PFSK-1 (cell line): ENCODE measurements at regions not wholly inside any gene's neighbourhood (a gene's known extent, or its start where the extent isn't known, plus 50 kb on each side); places are given as distances from the start of the nearest gene placed in this dataset.

Experiments
- FOXP2 ChIP-seq: optimal IDR thresholded peaks from 2 replicates; pipeline ENCODE3; 2011; ENCODE audit warnings: borderline replicate concordance, control low read depth, inconsistent platforms; ENCODE audit not compliant: insufficient read depth; ENCODE audit errors: extremely low read length, extremely low read depth
- POLR2AphosphoS5 ChIP-seq: IDR thresholded peaks from 2 replicates; pipeline ENCODE4 v1.6.1; 2012; ENCODE audit warnings: low read depth, mild to moderate bottlenecking, control low read depth, low read length, moderate library complexity
- SIN3A ChIP-seq: IDR thresholded peaks from 2 replicates; pipeline ENCODE4 v1.6.1; 2012; ENCODE audit warnings: mild to moderate bottlenecking, low read length, moderate library complexity, borderline replicate concordance; ENCODE audit not compliant: insufficient read depth
- TAF1 ChIP-seq: IDR thresholded peaks from 2 replicates; pipeline ENCODE4 v1.6.1; 2012; ENCODE audit warnings: low read length, control low read depth, borderline replicate concordance; ENCODE audit not compliant: insufficient read depth
- TF ChIP-seq, protein P1 (sequence below), 2 experiments: IDR thresholded peaks; 2 replicates each; pipeline versions ENCODE4 v1.6.1 to v1.8.0; 2011 to 2012; ENCODE audit warnings: low read depth in 2 of 2, low read length in 2 of 2, control low read depth in 1 of 2, inconsistent platforms in 1 of 2, mild to moderate bottlenecking in 1 of 2, moderate library complexity in 1 of 2; ENCODE audit not compliant: insufficient read depth in 1 of 2

GRCh38 chr6:146905181-146905704 lies 299.0 kb upstream of the STXBP5 start:
- TF ChIP-seq, protein P1, sequence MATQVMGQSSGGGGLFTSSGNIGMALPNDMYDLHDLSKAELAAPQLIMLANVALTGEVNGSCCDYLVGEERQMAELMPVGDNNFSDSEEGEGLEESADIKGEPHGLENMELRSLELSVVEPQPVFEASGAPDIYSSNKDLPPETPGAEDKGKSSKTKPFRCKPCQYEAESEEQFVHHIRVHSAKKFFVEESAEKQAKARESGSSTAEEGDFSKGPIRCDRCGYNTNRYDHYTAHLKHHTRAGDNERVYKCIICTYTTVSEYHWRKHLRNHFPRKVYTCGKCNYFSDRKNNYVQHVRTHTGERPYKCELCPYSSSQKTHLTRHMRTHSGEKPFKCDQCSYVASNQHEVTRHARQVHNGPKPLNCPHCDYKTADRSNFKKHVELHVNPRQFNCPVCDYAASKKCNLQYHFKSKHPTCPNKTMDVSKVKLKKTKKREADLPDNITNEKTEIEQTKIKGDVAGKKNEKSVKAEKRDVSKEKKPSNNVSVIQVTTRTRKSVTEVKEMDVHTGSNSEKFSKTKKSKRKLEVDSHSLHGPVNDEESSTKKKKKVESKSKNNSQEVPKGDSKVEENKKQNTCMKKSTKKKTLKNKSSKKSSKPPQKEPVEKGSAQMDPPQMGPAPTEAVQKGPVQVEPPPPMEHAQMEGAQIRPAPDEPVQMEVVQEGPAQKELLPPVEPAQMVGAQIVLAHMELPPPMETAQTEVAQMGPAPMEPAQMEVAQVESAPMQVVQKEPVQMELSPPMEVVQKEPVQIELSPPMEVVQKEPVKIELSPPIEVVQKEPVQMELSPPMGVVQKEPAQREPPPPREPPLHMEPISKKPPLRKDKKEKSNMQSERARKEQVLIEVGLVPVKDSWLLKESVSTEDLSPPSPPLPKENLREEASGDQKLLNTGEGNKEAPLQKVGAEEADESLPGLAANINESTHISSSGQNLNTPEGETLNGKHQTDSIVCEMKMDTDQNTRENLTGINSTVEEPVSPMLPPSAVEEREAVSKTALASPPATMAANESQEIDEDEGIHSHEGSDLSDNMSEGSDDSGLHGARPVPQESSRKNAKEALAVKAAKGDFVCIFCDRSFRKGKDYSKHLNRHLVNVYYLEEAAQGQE (IDR thresholded peaks at IDR 0.05; ENCODE audit: insufficient read depth in 1 of 2, low read depth in 2 of 2, low read length in 2 of 2), result peak in 1 of 2 experiments; percentile 36; a peak in 1 of 4 replicates
- no peak for TF ChIP-seq FOXP2
- TF ChIP-seq SIN3A, result 0 out of 2 replicates have a peak, but pooled peaks have one; percentile 38

DNA sequence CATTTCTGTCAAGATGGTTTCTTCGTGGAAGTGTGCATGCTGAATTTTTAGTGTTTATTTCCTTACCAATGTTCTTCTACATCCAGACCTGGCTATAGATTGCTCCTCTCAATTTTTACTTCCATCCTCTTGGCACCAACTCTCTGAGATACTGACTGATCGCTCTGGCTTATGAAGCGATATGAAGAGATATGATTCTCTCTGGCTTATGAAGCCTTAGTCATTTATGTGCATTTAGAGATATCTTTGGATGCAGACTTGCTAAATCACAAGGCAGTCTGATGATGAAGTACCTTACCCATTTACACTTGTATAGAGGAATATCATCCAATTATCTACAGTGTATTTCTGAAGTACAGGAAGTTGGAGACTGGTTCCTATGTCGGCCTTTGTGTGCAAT lies 295.4 kb upstream of the STXBP5 start:
- TF ChIP-seq TAF1 (no peak), POLR2AphosphoS5 (no peak), SIN3A (no peak), FOXP2 (no peak)
- TF ChIP-seq, protein P1 (IDR thresholded peaks at IDR 0.05; ENCODE audit: insufficient read depth in 1 of 2, low read depth in 2 of 2, low read length in 2 of 2), result no peak

DNA sequence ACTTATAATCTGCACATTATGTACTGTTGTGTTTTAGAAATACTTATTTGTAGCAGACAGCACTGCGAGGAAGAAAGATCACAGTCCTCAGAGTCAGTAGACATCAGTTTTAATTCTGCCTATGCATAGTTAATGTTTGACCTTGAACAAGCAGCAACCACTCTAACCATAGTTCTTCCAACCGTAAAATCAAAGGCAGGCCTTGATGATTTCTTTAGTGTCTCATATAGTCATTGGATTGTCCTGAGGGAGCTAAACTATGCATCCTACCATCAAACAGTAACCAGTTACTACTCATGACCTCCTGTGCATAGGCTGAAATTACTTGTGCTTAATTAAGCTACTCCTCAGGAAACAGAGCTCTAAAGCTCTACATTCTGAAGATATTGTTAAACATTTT lies 294.8 kb upstream of the STXBP5 start:
- TF ChIP-seq TAF1, result no peak

- TF ChIP-seq, protein P1 (IDR thresholded peaks at IDR 0.05; ENCODE audit: insufficient read depth in 1 of 2, low read depth in 2 of 2, low read length in 2 of 2), result no peak
- TF ChIP-seq POLR2AphosphoS5 (no peak), SIN3A (no peak), TAF1 (no peak), FOXP2 (no peak)
Measured at GRCh38 chr6:146909886-146910285, 294.3 kb upstream of the STXBP5 start.

DNA sequence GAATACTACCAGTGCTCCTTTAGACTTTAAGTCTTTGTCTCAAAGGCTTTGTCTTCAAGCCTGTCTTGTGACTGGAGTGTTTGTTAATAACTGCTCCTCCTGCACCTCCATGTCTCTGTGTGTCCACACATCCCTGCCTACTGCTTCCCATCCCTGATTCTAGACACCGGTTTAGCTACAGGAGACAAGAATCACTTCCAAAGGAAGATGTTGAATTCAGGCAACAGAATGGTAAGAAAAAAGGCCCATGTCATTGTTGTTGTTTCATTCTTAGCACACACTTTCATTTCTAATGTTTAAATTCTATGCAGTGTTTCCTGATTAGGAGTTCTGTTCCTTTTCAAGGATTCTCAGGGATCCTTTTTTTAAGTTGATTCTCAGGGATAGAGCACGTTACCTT lies 293.6 kb upstream of the STXBP5 start:
- TF ChIP-seq POLR2AphosphoS5 (no peak), SIN3A (no peak), TAF1 (no peak), FOXP2 (no peak)
- TF ChIP-seq, protein P1 (IDR thresholded peaks at IDR 0.05; ENCODE audit: insufficient read depth in 1 of 2, low read depth in 2 of 2, low read length in 2 of 2), result no peak
